Prostate gland (tissue), 1 donor: ENCODE measurements at regions not wholly inside any gene's neighbourhood (a gene's known extent, or its start where the extent isn't known, plus 50 kb on each side); places are given as distances from the start of the nearest gene placed in this dataset.

Source experiments
- POLR2A ChIP-seq: fragments of 450-650 bp; IDR thresholded peaks from one replicate; pipeline ENCODE4 v1.6.1; 2016; ENCODE audit warnings: antibody characterized with exemption, mild to moderate bottlenecking
- POLR2AphosphoS5 ChIP-seq: sonication (generic); formaldehyde crosslinking; IDR thresholded peaks from one replicate; pipeline ENCODE4 v1.6.1; 2017; ENCODE audit warnings: antibody characterized with exemption

DNA sequence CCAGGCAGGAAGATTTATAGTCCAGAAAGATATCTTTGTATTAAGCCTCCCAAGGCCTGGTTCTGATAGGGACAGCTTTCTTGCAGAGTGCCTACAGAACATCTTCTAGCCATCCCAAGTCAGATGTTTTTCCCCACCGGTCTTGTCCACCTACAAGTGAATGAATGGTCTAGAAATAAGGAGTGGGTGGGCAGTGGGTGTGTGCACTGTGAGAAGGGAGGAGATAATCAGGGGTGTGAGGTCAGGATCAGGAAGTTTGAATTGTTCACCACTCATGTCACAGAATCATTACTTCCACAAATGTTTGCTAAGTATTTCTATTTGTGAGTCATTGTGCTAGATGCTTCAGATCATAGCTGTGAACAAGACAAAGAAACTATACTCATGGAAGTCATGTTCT is 332.6 kb downstream of the NKX6-1 start:
- no peak for TF ChIP-seq POLR2AphosphoS5
- TF ChIP-seq POLR2A, result no peak
